ENCODE measurements at regions not wholly inside any gene's neighbourhood (a gene's known extent, or its start where the extent isn't known, plus 50 kb on each side); places are given as distances from the start of the nearest gene placed in this dataset.

- DNase-seq (ENCODE audit: low read depth) = no peak
Measured at GRCh38 chr12:28937196-28937595, 211.9 kb upstream of the FAR2 start.

GRCh38 chr12:28938056-28938455 lies 211.0 kb upstream of the FAR2 start:
- DNase-seq (ENCODE audit: low read depth) = no peak

- no peak for DNase-seq (ENCODE audit: low read depth)
Measured at GRCh38 chr12:28938581-28939235, 210.4 kb upstream of the FAR2 start.

GRCh38 chr12:28939427-28939826 lies 209.7 kb upstream of the FAR2 start:
- DNase-seq (ENCODE audit: low read depth) = no peak

GRCh38 chr12:28941248-28941647 lies 207.8 kb upstream of the FAR2 start:
- DNase-seq (ENCODE audit: low read depth) = no peak

- DNase-seq (ENCODE audit: low read depth) = no peak
Measured at GRCh38 chr12:28946361-28946760, 202.7 kb upstream of the FAR2 start.

- no peak for DNase-seq (ENCODE audit: low read depth)
Measured at GRCh38 chr12:28948685-28949084, 200.4 kb upstream of the FAR2 start.

DNA sequence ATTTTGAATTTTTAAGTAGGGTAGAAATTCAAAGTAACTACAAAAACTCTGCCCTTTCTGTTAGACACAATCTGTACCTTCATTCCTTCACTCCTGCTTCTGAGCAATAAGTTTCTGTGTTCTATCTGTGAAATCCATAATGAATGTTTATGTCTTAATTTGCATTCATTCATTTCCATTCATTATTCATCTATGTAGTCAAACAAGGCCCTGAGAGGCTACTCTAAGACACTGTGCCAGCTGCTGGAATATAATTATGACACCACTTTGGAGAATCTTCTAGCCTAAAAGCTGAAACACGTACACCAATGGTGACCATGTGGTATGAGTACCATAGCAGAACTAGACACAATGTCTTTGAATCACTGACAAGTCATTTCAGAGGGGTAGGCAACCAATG lies 199.9 kb upstream of the FAR2 start:
- no peak for DNase-seq (ENCODE audit: low read depth)

DNA sequence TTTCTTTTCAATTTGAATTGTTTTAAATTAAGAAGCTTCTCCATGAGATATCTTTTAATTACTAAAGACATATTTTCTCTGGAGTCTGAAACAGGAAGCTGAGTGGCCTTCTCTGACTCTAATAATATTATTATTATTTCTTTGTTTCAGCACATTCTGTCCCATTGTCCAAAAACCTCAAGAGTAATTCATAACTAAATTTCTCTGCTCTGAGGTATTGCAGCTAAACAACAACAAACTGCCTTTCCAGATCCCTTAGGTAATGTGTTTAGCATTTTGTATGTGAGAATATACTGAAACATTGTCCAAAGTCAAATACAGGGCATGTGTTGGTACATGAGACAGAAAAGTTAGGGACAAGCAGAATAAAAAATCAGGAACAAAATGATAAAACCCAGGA lies 199.0 kb upstream of the FAR2 start:
- DNase-seq (ENCODE audit: low read depth) = no peak

DNA sequence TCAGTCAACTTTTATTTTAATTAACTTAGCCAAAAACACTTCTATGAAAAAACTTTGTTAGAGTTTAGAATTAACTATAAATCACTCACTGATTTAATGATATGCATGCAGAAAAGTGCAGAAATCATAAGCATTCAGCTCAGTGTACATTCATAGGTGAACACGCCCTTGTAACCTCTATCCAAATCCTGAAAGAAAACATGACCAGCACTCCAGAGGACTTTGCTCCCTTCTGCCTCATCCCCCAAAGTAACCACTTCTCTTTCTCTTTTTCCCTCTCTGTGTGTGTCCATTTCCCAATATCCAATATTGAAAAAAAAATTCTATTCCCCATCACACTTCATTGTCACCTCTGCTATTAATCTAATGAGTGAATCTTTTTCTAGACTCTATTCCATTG lies 197.1 kb upstream of the FAR2 start:
- DNase-seq (ENCODE audit: low read depth) = no peak

- DNase-seq (ENCODE audit: low read depth) = no peak
Measured at GRCh38 chr12:28954333-28954732, 194.7 kb upstream of the FAR2 start.

DNA sequence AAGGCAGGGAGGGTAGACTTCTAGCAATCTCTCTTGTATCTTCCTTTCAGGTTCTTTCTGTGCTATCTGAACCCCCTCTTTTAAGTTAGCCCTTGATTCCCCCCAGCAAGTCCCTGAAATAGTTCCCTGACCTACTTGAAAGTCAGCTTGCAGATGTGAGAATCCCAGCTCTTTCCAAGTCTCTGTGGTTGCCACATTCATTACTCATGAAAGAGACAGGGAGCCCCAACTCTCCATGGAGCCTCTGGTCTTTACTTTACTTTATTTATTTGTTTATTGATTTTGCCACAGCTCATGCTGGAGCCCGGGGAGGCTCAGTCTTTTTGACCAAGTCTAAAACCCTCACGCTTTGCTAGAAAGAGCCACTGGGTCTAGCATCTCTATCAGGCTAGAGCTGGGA lies 193.6 kb upstream of the FAR2 start:
- no peak for DNase-seq (ENCODE audit: low read depth)

DNA sequence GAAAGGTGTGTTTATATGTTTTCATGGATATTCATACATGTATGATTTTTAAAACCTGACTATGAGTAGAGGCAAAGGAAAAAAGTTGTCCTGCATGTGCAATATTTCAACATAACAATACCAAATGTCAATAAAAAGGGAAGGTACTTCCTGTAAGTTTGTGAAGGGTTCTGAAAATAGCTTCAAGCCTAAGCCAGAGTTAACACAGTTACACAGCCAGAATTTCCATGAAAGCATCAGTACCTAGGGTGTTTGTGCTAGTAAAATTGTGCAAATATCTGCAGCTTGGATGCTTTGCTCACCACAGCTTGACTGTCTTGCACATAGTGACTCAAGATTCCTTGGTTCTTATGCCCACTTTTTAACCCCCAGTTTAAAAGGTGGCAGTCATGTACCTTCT lies 193.1 kb upstream of the FAR2 start:
- DNase-seq (ENCODE audit: low read depth) = no peak

- no peak for DNase-seq (ENCODE audit: low read depth)
Measured at GRCh38 chr12:28958553-28959195, 190.4 kb upstream of the FAR2 start.

- DNase-seq (ENCODE audit: low read depth) = no peak
Measured at GRCh38 chr12:28961948-28962384, 187.1 kb upstream of the FAR2 start.

DNA sequence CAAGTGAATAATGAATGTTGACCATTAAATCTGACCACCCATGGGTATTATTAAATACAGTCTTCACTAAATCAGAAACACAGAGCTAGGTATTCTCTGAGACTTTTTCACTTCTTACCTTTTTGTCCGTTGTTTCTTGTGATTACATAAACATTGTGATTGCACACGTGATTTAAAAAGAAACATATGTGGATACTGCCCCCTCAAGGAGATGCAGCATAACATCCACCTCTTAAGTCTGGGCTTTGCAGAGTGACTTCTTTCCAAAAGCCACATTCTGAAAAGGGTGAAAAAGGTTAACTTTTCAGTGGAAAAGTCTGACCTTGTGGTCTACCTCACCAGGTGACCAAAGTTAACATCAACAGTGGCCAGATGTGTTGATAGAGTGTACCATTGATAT lies 185.5 kb upstream of the FAR2 start:
- no peak for DNase-seq (ENCODE audit: low read depth)

GRCh38 chr12:28966046-28966780 lies 182.9 kb upstream of the FAR2 start:
- no peak for DNase-seq (ENCODE audit: low read depth)

DNA sequence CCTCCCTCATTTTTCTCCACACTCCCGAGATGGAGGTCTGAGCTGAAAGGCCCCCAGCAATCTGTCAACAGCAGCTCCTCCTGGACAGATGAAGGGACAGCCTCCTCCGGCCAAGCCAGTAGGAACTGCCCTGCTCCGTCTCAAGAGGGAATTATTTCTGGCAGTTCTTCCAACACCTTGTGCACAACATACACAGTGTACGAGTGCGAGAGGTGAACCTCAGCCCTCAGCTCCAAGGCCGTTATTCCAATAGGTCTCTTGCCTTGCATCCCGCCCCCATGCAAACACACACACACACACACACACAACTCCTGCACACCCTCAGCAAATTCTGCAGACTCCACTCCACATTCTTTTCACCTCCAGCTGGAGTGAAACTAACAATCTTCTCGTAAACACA lies 181.7 kb upstream of the FAR2 start:
- no peak for DNase-seq (ENCODE audit: low read depth)

- DNase-seq (ENCODE audit: low read depth) = no peak
Measured at GRCh38 chr12:28973491-28973890, 175.6 kb upstream of the FAR2 start.

DNA sequence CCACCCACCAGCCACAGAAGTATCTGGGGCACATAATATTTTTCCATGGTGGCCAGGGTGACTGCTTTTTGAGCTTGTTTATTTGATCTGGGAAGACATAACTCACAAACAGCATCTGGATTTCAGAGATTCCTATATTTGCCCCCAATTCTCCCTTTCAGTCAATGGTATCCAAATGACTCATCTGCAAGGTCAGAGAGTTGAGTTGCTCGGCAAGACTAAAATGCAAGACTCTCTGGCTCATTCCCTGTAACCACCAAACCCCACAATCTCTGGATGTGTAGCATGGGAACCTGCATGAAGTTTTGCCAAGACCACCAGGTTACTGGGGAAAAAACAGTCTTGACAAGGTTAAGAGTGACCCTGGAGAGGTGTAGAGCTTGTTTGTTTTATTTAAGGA lies 174.9 kb upstream of the FAR2 start:
- no peak for DNase-seq (ENCODE audit: low read depth)

DNA sequence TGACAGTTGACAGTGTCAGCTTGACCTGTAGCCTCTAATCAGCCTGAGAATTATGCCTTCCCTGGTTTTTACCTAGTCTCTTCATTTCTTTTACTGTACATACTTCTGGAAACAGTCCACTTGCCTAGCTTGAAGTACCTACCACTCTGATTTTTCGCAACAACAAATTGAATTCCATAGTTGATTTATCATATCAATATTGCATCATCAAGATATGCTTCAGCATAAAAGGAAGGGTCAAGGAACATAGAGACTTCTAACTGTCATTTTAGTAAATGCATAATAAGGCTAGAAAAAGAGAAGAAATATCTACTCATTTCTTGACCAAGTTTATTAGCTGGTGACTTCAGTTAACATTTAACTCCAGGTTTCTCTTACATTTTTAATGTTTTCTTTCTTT lies 174.2 kb upstream of the FAR2 start:
- DNase-seq (ENCODE audit: low read depth) = no peak

- no peak for DNase-seq (ENCODE audit: low read depth)
Measured at GRCh38 chr12:28975564-28976340, 173.3 kb upstream of the FAR2 start.

GRCh38 chr12:28980436-28980835 lies 168.6 kb upstream of the FAR2 start:
- DNase-seq (ENCODE audit: low read depth) = no peak
